Caco-2 (cell line): ENCODE measurements at regions not wholly inside any gene's neighbourhood (a gene's known extent, or its start where the extent isn't known, plus 50 kb on each side); places are given as distances from the start of the nearest gene placed in this dataset.

ENCODE experiments used
- BruUV-seq: library from RNA; stranded (reverse); fragments of 400-500 nt; replicated peaks from 2 replicates; lab custom pipeline; 2021; lab: Mats Ljungman, UMichigan
- CTCF ChIA-PET: fragments of 300-600 bp; sonication (Branson Sonifier 250); formaldehyde crosslinking; loops from one replicate; lab custom pipeline; 2022; ENCODE audit warnings: antibody characterized with exemption; lab: Charles Lee
- POLR2A ChIA-PET: fragments of 300-600 bp; sonication (Branson Sonifier 250); formaldehyde crosslinking; loops from one replicate; lab custom pipeline; 2022; ENCODE audit warnings: antibody characterized with exemption; lab: Charles Lee
- DNase-seq, 2 experiments: peaks; one replicate each; pipeline versions ENCODE4 v3.0.0 to v3.0.0-alpha.2; 2020 to 2022
- H3K27me3 ChIP-seq: replicated peaks from 2 replicates; pipeline ENCODE4 v1.6.0; 2011; ENCODE audit warnings: low read length; ENCODE audit not compliant: control insufficient read depth, insufficient read depth
- H3K36me3 ChIP-seq: 2 replicates; pipeline ENCODE4 v1.5.1; 2011; ENCODE audit warnings: low read length; ENCODE audit not compliant: control insufficient read depth, insufficient read depth
- H3K4me1 ChIP-seq: fragments of 250-450 bp; sonication (Bioruptor Pico); 2 replicates; pipeline ENCODE4 v1.5.1; 2020; ENCODE audit warnings: mild to moderate bottlenecking
- H3K4me3 ChIP-seq: 2 replicates; pipeline ENCODE4 v1.5.1; 2011; ENCODE audit warnings: low read depth, mild to moderate bottlenecking, control low read depth, low read length
- H3K9me3 ChIP-seq: fragments of 250-450 bp; sonication (Bioruptor Pico); 2 replicates; pipeline ENCODE4 v1.5.1; 2020; ENCODE audit warnings: mild to moderate bottlenecking, moderate library complexity
- H3K27ac Mint-ChIP-seq: one replicate; pipeline ENCODE4 v1.8.0; 2022; ENCODE audit warnings: mixed read lengths; ENCODE audit not compliant: unreplicated experiment
- H3K27me3 Mint-ChIP-seq: one replicate; pipeline ENCODE4 v1.8.0; 2022; ENCODE audit warnings: mixed read lengths; ENCODE audit not compliant: insufficient read depth, unreplicated experiment
- H3K36me3 Mint-ChIP-seq: one replicate; pipeline ENCODE4 v1.8.0; 2022; ENCODE audit warnings: mild to moderate bottlenecking, mixed read lengths; ENCODE audit not compliant: insufficient read depth, unreplicated experiment
- H3K4me1 Mint-ChIP-seq: one replicate; pipeline ENCODE4 v1.8.0; 2022; ENCODE audit warnings: low read depth, mixed read lengths; ENCODE audit not compliant: unreplicated experiment
- H3K4me3 Mint-ChIP-seq: one replicate; pipeline ENCODE4 v1.8.0; 2022; ENCODE audit warnings: mild to moderate bottlenecking, moderate library complexity, mixed read lengths; ENCODE audit not compliant: unreplicated experiment
- H3K9me3 Mint-ChIP-seq: one replicate; pipeline ENCODE4 v1.8.0; 2022; ENCODE audit warnings: mixed read lengths; ENCODE audit not compliant: unreplicated experiment
- CTCF ChIP-seq, 2 experiments: fragments of 200-600 bp in 1 of 2; IDR thresholded peaks; 1 replicate in 1 of 2; 2 replicates in 1 of 2; pipeline versions ENCODE4 v1.5.1 to v1.8.0; 2011 to 2022; ENCODE audit warnings: antibody characterized with exemption in 1 of 2, control low read depth in 1 of 2, inconsistent platforms in 1 of 2, low read depth in 1 of 2, low read length in 1 of 2, mild to moderate bottlenecking in 1 of 2, moderate library complexity in 1 of 2; ENCODE audit not compliant: insufficient read depth in 1 of 2, severe bottlenecking in 1 of 2, unreplicated experiment in 1 of 2
- intact Hi-C: fragments of 100-400 bp; cut with micrococcal nuclease; formaldehyde crosslinking; loops from one replicate; pipeline ENCODE4 v1.10.0; 2022; ENCODE audit not compliant: unreplicated experiment

DNA sequence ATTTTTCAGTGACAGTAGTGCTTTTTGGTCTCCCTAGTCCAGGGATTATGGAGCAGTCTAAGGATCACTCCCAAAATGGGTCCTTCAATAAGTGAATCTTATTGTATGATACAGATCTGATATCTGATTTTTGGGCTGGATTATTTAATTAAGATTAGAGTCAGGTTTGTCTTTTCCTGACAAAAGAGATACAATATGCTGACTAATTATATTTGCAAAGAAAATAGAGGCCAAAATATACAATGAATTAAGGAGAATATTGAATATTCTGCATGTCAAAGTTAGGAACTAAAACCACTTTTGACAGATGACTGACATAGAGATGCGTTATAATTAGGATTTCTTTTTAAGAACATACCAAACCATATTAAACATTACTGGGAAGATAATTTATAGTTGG is 175.2 kb downstream of the FOXG1 start:
- intact Hi-C loops, result no loop called here
- no peak for TF ChIP-seq CTCF (IDR thresholded peaks at IDR 0.05; ENCODE audit: insufficient read depth in 1 of 2, low read depth in 1 of 2, low read length in 1 of 2, severe bottlenecking in 1 of 2, unreplicated experiment in 1 of 2)
- Histone ChIP-seq H3K9me3 (no peaks in the 10 kb centered on the region), H3K27me3 (no peaks in the 10 kb centered on the region), H3K4me3 (no peak overlapping the region), H3K36me3 (no peaks in the 10 kb centered on the region), H3K4me1 (no peaks in the 10 kb centered on the region)
- ChIA-PET POLR2A (no interaction called here), CTCF (no interaction called here)
- no peak overlapping the region for H3K27ac Mint-ChIP-seq
- H3K27me3 Mint-ChIP-seq, result no peaks in the 10 kb centered on the region
- H3K4me1 Mint-ChIP-seq, result no peaks in the 10 kb centered on the region
- H3K36me3 Mint-ChIP-seq, result no peaks in the 10 kb centered on the region
- no peak for DNase-seq
- H3K4me3 Mint-ChIP-seq, result no peak overlapping the region
- no TSS peak for BruUV-seq
- no peaks in the 10 kb centered on the region for H3K9me3 Mint-ChIP-seq

DNA sequence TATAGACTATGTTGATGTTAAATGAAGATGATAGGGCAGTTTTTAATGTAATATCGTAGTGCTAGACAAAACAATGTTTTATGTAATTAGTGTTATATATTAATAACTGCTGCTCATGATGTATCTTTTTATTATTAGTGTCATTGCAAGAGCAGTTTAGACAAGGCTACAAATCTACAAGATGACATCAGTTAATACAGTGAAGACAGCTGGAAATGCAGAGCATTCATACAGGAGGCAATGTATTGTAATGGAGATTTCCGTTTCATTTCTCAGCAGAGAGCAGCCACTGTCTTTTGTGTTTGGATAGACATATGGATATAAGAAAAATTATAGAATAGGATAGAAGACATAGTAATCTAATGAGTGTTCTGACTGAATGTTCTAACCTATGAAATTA is 178.0 kb downstream of the FOXG1 start:
- intact Hi-C loops, result no loop called here
- ChIA-PET POLR2A (no interaction called here), CTCF (no interaction called here)
- Histone ChIP-seq H3K36me3 (no peaks in the 10 kb centered on the region), H3K27me3 (no peaks in the 10 kb centered on the region), H3K4me3 (no peak overlapping the region), H3K9me3 (no peaks in the 10 kb centered on the region), H3K4me1 (no peaks in the 10 kb centered on the region)
- no peak for TF ChIP-seq CTCF (IDR thresholded peaks at IDR 0.05; ENCODE audit: insufficient read depth in 1 of 2, low read depth in 1 of 2, low read length in 1 of 2, severe bottlenecking in 1 of 2, unreplicated experiment in 1 of 2)
- H3K4me1 Mint-ChIP-seq, result no peaks in the 10 kb centered on the region
- H3K4me3 Mint-ChIP-seq, result no peak overlapping the region
- H3K27ac Mint-ChIP-seq, result no peak overlapping the region
- no peaks in the 10 kb centered on the region for H3K27me3 Mint-ChIP-seq
- H3K9me3 Mint-ChIP-seq, result no peaks in the 10 kb centered on the region
- no peaks in the 10 kb centered on the region for H3K36me3 Mint-ChIP-seq
- no peak for DNase-seq
- no TSS peak for BruUV-seq

GRCh38 chr14:28946267-28946666 is 179.7 kb downstream of the FOXG1 start:
- H3K4me1 Mint-ChIP-seq, result no peaks in the 10 kb centered on the region
- BruUV-seq, result no TSS peak
- no peaks in the 10 kb centered on the region for H3K4me1 ChIP-seq
- no peaks in the 10 kb centered on the region for H3K36me3 ChIP-seq
- no peak overlapping the region for H3K4me3 ChIP-seq
- H3K36me3 Mint-ChIP-seq, result no peaks in the 10 kb centered on the region
- H3K27me3 ChIP-seq, result no peaks in the 10 kb centered on the region
- no peak for TF ChIP-seq CTCF (IDR thresholded peaks at IDR 0.05; ENCODE audit: insufficient read depth in 1 of 2, low read depth in 1 of 2, low read length in 1 of 2, severe bottlenecking in 1 of 2, unreplicated experiment in 1 of 2)
- no peak for DNase-seq
- intact Hi-C loops, result no loop called here
- no peak overlapping the region for H3K27ac Mint-ChIP-seq
- H3K4me3 Mint-ChIP-seq, result no peak overlapping the region
- POLR2A ChIA-PET, result no interaction called here
- H3K9me3 ChIP-seq, result no peaks in the 10 kb centered on the region
- CTCF ChIA-PET, result no interaction called here
- H3K9me3 Mint-ChIP-seq, result no peaks in the 10 kb centered on the region
- H3K27me3 Mint-ChIP-seq, result no peaks in the 10 kb centered on the region
